ENCODE measurements at regions not wholly inside any gene's neighbourhood (a gene's known extent, or its start where the extent isn't known, plus 50 kb on each side); places are given as distances from the start of the nearest gene placed in this dataset.
"Not testable (repeated sequence)": the region's sequence is repeated elsewhere in the genome, so short reads cannot be mapped to it uniquely, and the experiment has no call there.

DNA sequence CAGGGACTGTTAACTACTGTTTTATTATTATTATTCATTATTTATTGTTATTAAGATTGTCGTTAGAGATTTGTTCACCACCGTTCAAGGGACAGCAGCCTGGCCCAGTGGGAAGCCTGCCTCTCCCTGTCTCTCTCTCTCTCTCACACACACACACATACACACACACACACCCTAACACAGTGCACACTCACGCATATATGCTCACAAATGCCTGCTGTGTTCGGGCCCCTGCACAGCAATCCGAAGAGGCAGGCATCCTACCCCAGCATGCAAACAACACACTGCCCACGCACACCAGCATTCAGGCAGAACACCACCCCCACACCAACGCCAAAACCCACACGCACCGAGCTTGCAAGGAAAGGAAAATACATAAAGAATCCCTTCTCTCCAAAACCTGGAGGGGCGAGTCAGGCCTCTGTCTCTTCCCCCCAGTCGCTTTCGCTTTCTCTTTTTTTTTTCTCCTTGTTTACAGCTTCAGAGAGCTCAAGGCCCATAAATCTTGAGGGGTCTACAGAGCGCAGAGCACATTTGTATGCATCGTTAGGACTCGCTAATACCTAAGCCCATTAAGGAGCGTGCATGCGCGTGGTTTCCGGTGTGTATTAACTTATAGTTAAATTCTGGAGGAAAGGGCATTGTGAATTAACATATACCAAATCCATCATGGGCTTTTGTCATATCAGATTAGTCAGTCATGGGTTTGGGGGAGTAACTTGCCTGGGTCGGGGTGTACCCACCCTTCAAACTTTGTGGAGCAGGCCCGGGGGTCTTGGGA lies 464.6 kb upstream of the ZNG1F start:
- not testable (repeated sequence) for H3K4me1 ChIP-seq (ENCODE audit: insufficient read depth, insufficient read length); H3K27me3 ChIP-seq (ENCODE audit: insufficient read depth, insufficient read length); DNase-seq (ENCODE audit: low read depth, low spot score); H3K4me3 ChIP-seq (ENCODE audit: insufficient read length, low read depth); H3K9ac ChIP-seq (ENCODE audit: insufficient read length, low read depth); H3K36me3 ChIP-seq (ENCODE audit: insufficient read depth, insufficient read length, low read length); H3K9me3 ChIP-seq (ENCODE audit: insufficient read depth, low read length)

DNA sequence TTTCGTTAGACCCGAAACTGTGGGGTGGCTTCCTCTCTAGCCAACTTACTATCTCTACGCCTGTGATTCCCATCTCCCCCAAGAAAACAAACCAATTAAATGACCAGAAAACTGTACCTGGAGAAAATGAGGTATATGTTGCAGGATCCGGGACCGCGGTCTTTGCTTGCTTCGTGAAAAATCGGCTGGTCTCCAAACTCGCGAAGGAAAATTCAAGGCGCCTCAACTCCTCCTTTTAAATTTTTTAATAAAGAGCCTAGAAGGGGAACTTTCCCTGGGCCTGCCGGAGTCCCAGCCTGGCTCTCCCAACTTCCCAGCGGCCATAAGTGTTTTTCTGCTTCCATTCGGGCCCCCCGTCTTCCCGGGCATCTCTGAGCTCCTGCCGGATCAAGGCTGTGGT lies 463.7 kb upstream of the ZNG1F start:
- not testable (repeated sequence) for H3K4me3 ChIP-seq (ENCODE audit: insufficient read length, low read depth); DNase-seq (ENCODE audit: low read depth, low spot score); H3K9me3 ChIP-seq (ENCODE audit: insufficient read depth, low read length); H3K27me3 ChIP-seq (ENCODE audit: insufficient read depth, insufficient read length); H3K4me1 ChIP-seq (ENCODE audit: insufficient read depth, insufficient read length); H3K36me3 ChIP-seq (ENCODE audit: insufficient read depth, insufficient read length, low read length); H3K9ac ChIP-seq (ENCODE audit: insufficient read length, low read depth)

DNA sequence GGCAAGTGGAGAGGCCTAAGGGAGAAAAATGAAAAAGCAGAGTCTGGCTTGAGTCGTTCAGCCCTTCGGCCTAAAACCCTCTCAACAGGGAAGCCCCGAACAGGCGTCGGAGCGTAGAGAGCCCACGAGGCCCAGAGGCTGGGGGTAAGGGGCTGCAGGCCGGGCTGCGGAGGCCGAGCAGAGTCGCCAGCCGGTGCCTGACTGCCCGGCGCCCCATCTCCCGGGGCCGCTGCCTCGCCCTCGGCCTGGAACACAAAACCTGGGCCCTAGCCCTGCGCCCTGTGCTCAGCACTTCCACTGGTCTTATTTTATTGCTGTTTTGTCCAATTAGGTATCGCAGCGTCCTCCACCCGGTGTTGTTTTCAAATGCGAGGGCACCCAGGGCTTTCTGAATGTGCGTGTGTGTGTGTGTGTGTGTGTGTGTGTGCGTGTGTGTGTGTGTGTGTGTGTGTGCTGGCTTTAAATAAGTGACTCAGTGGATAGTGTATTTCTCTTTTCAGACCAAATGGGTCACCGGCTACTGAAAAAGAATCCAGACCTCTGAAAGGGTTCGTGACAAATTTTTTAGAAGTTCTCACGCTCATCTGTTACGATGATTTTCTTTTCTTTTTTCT lies 463.1 kb upstream of the ZNG1F start:
- not testable (repeated sequence) for H3K4me1 ChIP-seq (ENCODE audit: insufficient read depth, insufficient read length); H3K4me3 ChIP-seq (ENCODE audit: insufficient read length, low read depth); H3K9me3 ChIP-seq (ENCODE audit: insufficient read depth, low read length); H3K27me3 ChIP-seq (ENCODE audit: insufficient read depth, insufficient read length); H3K9ac ChIP-seq (ENCODE audit: insufficient read length, low read depth); H3K36me3 ChIP-seq (ENCODE audit: insufficient read depth, insufficient read length, low read length); DNase-seq (ENCODE audit: low read depth, low spot score)

DNA sequence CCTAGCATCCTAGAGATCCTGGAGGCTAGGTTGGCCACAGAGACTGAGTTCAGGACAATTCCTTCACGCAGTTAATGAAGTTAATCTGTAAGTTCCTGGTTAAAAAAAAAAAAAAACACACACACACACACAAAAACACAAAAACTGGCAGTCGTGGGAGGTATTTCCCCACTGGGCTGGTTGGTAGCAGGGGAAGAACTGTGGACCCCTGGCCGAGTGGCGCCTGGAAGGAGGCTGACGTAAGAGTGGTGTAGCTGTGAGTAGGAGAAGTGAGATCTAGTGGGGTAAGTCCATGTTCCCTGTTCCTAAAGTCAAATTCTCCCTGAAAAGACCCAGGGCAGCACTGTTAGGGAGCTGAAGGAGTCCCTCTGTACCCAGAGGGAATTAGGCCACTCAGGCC lies 461.0 kb upstream of the ZNG1F start:
- H3K9me3 ChIP-seq (ENCODE audit: insufficient read depth, low read length); H3K36me3 ChIP-seq (ENCODE audit: insufficient read depth, insufficient read length, low read length); DNase-seq (ENCODE audit: low read depth, low spot score); H3K27me3 ChIP-seq (ENCODE audit: insufficient read depth, insufficient read length); H3K4me3 ChIP-seq (ENCODE audit: insufficient read length, low read depth); H3K9ac ChIP-seq (ENCODE audit: insufficient read length, low read depth); H3K4me1 ChIP-seq (ENCODE audit: insufficient read depth, insufficient read length): not testable (repeated sequence)

DNA sequence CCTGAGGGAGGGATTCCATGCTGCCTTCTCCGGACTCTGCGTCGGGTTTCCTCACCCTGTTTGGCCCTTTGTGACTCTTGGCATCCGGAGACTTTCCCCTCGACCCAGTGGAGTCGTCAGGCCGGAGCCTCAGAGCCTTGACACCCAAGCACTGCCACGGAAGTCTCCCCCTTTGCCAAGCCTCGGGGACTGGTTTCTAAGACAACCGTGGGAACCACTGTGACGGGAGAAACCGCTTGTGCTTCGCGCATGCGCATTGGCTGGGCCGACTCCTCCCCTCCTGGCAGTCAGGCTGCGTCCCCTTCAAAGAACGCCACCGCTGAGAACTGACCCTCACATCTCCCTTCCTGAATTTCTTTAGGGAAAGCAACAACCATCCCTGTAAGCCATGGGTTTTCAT lies 459.4 kb upstream of the ZNG1F start:
- not testable (repeated sequence) for H3K27me3 ChIP-seq (ENCODE audit: insufficient read depth, insufficient read length); H3K9ac ChIP-seq (ENCODE audit: insufficient read length, low read depth); H3K4me1 ChIP-seq (ENCODE audit: insufficient read depth, insufficient read length); DNase-seq (ENCODE audit: low read depth, low spot score); H3K4me3 ChIP-seq (ENCODE audit: insufficient read length, low read depth); H3K36me3 ChIP-seq (ENCODE audit: insufficient read depth, insufficient read length, low read length); H3K9me3 ChIP-seq (ENCODE audit: insufficient read depth, low read length)

DNA sequence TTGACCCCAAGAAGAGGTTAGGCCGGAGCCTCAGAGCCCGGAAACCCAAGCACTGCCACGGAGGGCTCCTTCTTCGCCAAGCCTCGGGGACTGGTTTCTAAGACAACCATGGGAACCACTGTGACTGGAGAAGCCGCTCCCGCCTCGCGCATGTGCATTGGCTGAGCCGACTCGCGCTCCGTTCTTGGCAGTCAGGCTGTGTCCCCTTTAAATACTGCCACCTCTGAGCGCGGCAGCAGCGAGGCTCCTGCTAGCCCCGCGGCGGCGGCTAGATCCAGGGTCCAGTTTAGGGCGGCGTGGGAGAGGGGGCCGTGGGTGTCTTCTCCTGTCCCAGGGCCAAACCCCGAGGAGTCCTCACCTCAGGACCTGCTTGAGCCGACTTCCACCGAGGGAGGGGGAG lies 457.1 kb upstream of the ZNG1F start:
- not testable (repeated sequence) for DNase-seq (ENCODE audit: low read depth, low spot score); H3K4me1 ChIP-seq (ENCODE audit: insufficient read depth, insufficient read length); H3K9ac ChIP-seq (ENCODE audit: insufficient read length, low read depth); H3K4me3 ChIP-seq (ENCODE audit: insufficient read length, low read depth); H3K27me3 ChIP-seq (ENCODE audit: insufficient read depth, insufficient read length); H3K36me3 ChIP-seq (ENCODE audit: insufficient read depth, insufficient read length, low read length); H3K9me3 ChIP-seq (ENCODE audit: insufficient read depth, low read length)

DNA sequence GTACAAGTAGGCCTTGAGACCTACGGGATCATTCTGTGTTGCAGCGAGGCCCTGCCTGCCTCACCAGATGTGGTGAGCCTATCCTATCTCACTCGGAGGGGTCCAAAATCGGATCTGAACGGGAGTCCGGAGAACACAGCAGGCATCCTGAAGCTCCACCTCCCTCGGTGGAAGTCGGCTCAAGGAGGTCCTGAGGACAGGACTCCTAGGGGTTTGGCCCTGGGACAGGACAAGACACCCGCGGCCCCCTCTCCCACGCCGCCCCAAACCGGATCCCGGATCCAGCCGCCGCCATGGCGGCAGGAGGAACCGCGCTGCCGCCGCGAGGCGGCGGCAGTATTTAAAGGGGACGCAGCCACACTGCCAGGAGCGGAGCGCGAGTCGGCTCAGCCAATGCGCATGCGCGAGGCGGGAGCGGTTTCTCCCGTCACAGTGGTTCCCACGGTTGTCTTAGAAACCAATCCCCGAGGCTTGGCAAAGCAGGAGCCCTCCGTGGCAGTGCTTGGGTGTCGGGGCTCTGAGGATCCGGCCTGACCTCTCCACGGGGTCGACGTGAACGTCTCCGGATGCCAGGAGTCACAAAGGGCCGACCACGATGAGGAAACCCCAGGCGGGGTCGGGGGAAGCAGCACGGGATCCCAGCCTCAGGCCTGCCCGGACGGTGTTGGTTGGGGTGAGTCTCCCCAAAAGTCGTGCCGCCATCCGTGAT lies 454.6 kb upstream of the ZNG1F start:
- not testable (repeated sequence) for H3K4me1 ChIP-seq (ENCODE audit: insufficient read depth, insufficient read length); H3K9ac ChIP-seq (ENCODE audit: insufficient read length, low read depth); H3K9me3 ChIP-seq (ENCODE audit: insufficient read depth, low read length); H3K27me3 ChIP-seq (ENCODE audit: insufficient read depth, insufficient read length); H3K4me3 ChIP-seq (ENCODE audit: insufficient read length, low read depth); H3K36me3 ChIP-seq (ENCODE audit: insufficient read depth, insufficient read length, low read length)
- peak; percentile 1 for DNase-seq (ENCODE audit: low read depth, low spot score)

DNA sequence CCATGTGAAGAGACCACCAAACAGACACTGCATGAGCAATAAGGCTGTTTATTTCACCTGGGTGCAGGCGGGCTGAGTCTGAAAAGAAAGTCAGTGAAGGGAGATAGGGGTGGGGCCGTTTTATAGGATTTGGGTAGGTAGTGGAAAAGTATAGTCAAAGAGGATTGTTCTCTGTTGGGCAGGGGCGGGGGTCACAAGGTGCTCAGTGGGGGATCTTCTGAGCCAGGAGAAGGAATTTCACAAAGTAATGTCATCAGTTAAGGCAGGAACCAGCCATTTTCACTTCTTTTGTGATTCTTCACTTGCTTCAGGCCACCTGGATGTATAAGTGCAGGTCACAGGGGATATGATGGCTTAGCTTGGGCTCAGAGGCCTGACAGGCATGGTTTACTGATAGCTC lies 444.6 kb upstream of the ZNG1F start:
- not testable (repeated sequence) for H3K27me3 ChIP-seq (ENCODE audit: insufficient read depth, insufficient read length); H3K9ac ChIP-seq (ENCODE audit: insufficient read length, low read depth); H3K9me3 ChIP-seq (ENCODE audit: insufficient read depth, low read length); H3K4me3 ChIP-seq (ENCODE audit: insufficient read length, low read depth); H3K4me1 ChIP-seq (ENCODE audit: insufficient read depth, insufficient read length); DNase-seq (ENCODE audit: low read depth, low spot score); H3K36me3 ChIP-seq (ENCODE audit: insufficient read depth, insufficient read length, low read length)

DNA sequence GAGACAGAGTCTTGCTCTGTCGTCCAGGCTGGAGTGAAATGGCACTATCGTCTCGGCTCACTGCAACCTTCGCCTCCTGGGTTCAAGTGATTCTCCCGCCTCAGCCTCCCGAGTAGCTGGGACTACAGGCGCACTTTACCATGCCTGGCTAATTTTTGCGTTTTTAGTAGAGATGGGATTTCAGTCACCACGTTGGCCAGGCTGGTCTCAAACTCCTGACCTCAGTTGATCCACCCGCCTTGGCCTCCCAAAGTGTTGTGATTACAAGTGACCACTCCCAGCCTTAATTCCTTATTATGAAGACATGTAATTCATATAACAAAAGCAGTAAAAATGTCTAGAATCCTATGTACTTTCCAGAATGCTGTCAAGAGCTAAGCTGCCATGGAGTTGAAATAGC lies 434.5 kb upstream of the ZNG1F start:
- H3K9me3 ChIP-seq (ENCODE audit: insufficient read depth, low read length); H3K27me3 ChIP-seq (ENCODE audit: insufficient read depth, insufficient read length); H3K4me1 ChIP-seq (ENCODE audit: insufficient read depth, insufficient read length); H3K9ac ChIP-seq (ENCODE audit: insufficient read length, low read depth); H3K4me3 ChIP-seq (ENCODE audit: insufficient read length, low read depth); H3K36me3 ChIP-seq (ENCODE audit: insufficient read depth, insufficient read length, low read length); DNase-seq (ENCODE audit: low read depth, low spot score): not testable (repeated sequence)

DNA sequence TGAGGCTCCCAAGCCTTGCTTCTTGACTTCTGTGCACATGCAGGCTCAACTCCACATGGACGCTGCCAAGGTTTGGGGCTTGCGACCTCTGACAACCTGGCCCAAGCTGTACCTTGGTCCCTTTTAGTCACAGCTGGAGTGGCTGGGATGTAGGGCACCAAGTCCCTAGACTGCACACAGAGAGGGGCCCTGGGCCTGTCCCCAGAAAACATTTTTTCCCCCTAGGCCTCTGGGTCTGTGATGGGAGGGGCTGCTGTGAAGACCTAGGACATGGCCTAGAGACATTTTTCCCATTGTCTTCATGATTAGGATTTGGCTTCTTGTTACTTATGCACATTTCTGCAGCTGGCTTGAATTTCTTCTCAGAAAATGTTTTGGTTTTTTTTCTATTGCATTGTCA lies 430.1 kb upstream of the ZNG1F start:
- not testable (repeated sequence) for H3K4me1 ChIP-seq (ENCODE audit: insufficient read depth, insufficient read length)

DNA sequence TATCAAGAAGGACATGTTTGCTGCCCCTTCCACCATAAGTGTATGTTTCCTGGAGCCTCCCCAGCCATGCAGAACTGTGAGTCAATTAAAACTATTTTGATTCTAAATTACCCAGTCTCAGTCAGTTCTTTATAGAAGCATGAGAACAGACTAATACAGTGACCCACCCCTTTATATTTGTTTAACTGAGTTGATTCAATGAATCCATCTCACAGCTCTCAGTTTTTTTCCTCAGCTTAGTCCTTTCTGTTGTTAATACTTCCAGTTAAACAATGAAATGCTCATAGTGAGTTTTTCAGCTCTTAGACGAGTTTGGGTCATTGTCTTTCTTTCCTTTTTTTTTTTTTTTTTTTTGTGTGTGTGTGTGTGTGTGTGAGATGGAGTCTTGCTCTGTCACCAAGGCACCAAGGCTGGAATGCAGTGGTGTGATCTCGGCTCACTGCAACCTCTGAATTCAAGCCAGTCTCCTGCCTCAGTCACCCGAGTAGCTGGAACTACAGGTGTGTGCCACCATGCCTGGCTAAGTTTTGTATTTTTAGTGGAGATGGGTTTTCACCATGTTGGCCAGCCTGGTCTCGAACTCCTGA lies 417.9 kb upstream of the ZNG1F start:
- not testable (repeated sequence) for H3K4me3 ChIP-seq (ENCODE audit: insufficient read length, low read depth); H3K36me3 ChIP-seq (ENCODE audit: insufficient read depth, insufficient read length, low read length); H3K9me3 ChIP-seq (ENCODE audit: insufficient read depth, low read length); H3K4me1 ChIP-seq (ENCODE audit: insufficient read depth, insufficient read length); H3K9ac ChIP-seq (ENCODE audit: insufficient read length, low read depth); H3K27me3 ChIP-seq (ENCODE audit: insufficient read depth, insufficient read length); DNase-seq (ENCODE audit: low read depth, low spot score)

More for the DNA sequence above, 430.1 kb upstream of the ZNG1F start:
- not testable (repeated sequence) for DNase-seq (ENCODE audit: low read depth, low spot score); H3K27me3 ChIP-seq (ENCODE audit: insufficient read depth, insufficient read length); H3K4me3 ChIP-seq (ENCODE audit: insufficient read length, low read depth); H3K9ac ChIP-seq (ENCODE audit: insufficient read length, low read depth); H3K9me3 ChIP-seq (ENCODE audit: insufficient read depth, low read length); H3K36me3 ChIP-seq (ENCODE audit: insufficient read depth, insufficient read length, low read length)

DNA sequence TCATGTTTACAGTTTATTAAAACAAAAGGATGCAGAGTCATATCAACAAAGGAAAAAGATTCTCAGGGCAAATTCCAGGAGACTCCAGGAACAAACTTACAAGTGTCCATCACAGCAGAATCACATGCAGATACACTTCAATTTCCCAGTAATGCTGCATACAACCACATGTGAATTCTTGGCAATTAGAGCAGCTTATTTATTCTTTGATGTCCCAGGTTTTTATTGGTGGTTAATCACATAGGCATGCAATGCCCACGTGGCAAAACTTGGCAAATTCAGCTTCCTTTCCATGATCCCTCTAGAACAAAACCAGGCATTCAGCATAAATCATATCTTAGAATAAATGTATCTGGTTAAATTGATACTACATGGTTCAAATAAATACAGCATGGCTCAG lies 376.5 kb upstream of the ZNG1F start:
- H3K27me3 ChIP-seq (ENCODE audit: insufficient read depth, insufficient read length); H3K4me3 ChIP-seq (ENCODE audit: insufficient read length, low read depth); DNase-seq (ENCODE audit: low read depth, low spot score); H3K9ac ChIP-seq (ENCODE audit: insufficient read length, low read depth); H3K36me3 ChIP-seq (ENCODE audit: insufficient read depth, insufficient read length, low read length); H3K4me1 ChIP-seq (ENCODE audit: insufficient read depth, insufficient read length); H3K9me3 ChIP-seq (ENCODE audit: insufficient read depth, low read length): not testable (repeated sequence)

Data from NT2/D1 (cell line).